SH-SY5Y (cell line): ENCODE measurements at regions not wholly inside any gene's neighbourhood (a gene's known extent, or its start where the extent isn't known, plus 50 kb on each side); places are given as distances from the start of the nearest gene placed in this dataset.

Source experiments
- GATA2 ChIP-seq: IDR thresholded peaks from 2 replicates; pipeline ENCODE4 v1.6.1; 2011; ENCODE audit warnings: mild to moderate bottlenecking, low read depth, low read length
- GATA3 ChIP-seq: IDR thresholded peaks from 2 replicates; pipeline ENCODE4 v1.6.1; 2011; ENCODE audit warnings: low read depth, mild to moderate bottlenecking, low read length, moderate library complexity

DNA sequence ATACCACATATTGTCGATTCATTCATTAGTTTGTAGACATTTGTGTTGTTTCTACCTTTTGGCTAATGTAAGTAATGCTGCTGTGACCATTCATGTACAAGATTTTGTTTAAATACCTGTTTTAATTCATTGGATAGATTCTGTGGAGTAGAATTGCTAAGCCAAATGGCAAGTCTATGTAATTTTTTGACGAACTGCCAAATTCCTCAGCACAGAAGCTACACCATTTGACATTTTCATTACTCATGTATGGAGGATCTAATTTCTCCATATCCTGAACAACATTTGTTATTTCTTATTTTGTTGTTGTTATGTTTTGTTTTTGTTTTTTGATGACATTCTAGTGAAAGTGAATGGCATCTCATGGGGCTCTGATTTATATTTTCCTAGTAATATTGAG is 1351.3 kb upstream of the SORCS1 start:
- TF ChIP-seq GATA2, result no peak
- no peak for TF ChIP-seq GATA3
